ENCODE measurements at regions not wholly inside any gene's neighbourhood (a gene's known extent, or its start where the extent isn't known, plus 50 kb on each side); places are given as distances from the start of the nearest gene placed in this dataset.

DNA sequence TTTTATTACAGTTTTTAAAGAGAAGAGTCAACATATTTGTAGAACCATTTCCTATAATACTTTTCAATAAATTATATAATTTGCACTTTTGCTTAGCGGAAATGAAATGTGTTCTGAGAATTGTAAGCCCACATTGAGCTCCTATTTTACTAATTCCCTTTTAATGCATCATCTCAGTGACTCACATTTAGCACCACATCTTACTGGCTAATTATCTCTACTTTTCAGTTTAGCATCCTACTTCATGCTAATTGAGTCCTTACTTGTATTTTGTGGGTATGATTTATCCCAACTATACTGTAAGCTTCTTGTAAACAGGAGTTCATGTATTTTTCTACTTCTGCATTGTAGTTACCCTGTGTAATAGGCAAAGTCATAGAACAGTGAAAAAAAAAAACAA is 67.5 kb downstream of the TMX1 start:
- H2BK5ac ChIP-seq (ENCODE audit: low read depth, low read length, poor library complexity), result no peak overlapping the region
- no peak overlapping the region for H2AK5ac ChIP-seq (ENCODE audit: low read length)
- no peak overlapping the region for H2BK12ac ChIP-seq (ENCODE audit: low read length)
- H3K79me2 ChIP-seq (ENCODE audit: control insufficient read depth, insufficient read depth, low read length, poor library complexity), result peaks cover 6% of the 10 kb centered on the region
- H3K4me1 ChIP-seq (ENCODE audit: control insufficient read depth in 1 of 2, insufficient read depth in 2 of 2, low read length in 2 of 2), result peaks cover 18 to 22% of the 10 kb centered on the region in 2 experiments
- peak overlapping the region; percentile 69 for H4K91ac ChIP-seq (ENCODE audit: low read depth, low read length)
- H3K36me3 ChIP-seq (ENCODE audit: control insufficient read depth in 1 of 2, insufficient read depth in 2 of 2, low read length in 2 of 2), result no peaks in the 10 kb centered on the region
- no peak overlapping the region for H3K14ac ChIP-seq (ENCODE audit: low read length)
- no peak overlapping the region for H3K4me3 ChIP-seq (ENCODE audit: low read depth, low read length)
- WGBS (ENCODE audit: extremely low coverage, insufficient coverage, insufficient read length), result no CpG with 5 or more reads among the region's 1 CpG
- H3K4ac ChIP-seq (ENCODE audit: low read depth, low read length), result no peak overlapping the region
- no peak overlapping the region for H4K8ac ChIP-seq (ENCODE audit: low read depth, low read length)
- H3K4me2 ChIP-seq (ENCODE audit: low read length), result no peak overlapping the region
- DNase-seq, result no peak
- no peaks in the 10 kb centered on the region for H3K27me3 ChIP-seq (ENCODE audit: insufficient read depth, low read length)
- H3K18ac ChIP-seq (ENCODE audit: low read length), result no peak overlapping the region
- peaks cover 36% of the 10 kb centered on the region for H3K79me1 ChIP-seq (ENCODE audit: low read length)
- no peak overlapping the region for H3K9ac ChIP-seq (ENCODE audit: low read length)
- no peak overlapping the region for H4K12ac ChIP-seq (ENCODE audit: low read depth, low read length)
- H3K27ac ChIP-seq (ENCODE audit: low read depth, low read length), result no peak overlapping the region
- no peak overlapping the region for H3K23ac ChIP-seq (ENCODE audit: low read length)
- H2AFZ ChIP-seq (ENCODE audit: insufficient read depth, low read length, poor library complexity), result no peak overlapping the region
- H2BK120ac ChIP-seq (ENCODE audit: insufficient read depth, low read length, poor library complexity), result no peak overlapping the region
- H3K9me3 ChIP-seq (ENCODE audit: insufficient read depth, low read depth, low read length), result no peaks in the 10 kb centered on the region

- no peak for DNase-seq
These were observed 68.8 kb downstream of the TMX1 start for GRCh38 chr14:51308866-51309265.

GRCh38 chr14:51310505-51310944 is 70.5 kb downstream of the TMX1 start:
- H4K8ac ChIP-seq (ENCODE audit: low read depth, low read length), result no peak overlapping the region
- no peak overlapping the region for H2BK12ac ChIP-seq (ENCODE audit: low read length)

More at GRCh38 chr14:51308866-51309265, 68.8 kb downstream of the TMX1 start:
- Histone ChIP-seq H3K79me2 (ENCODE audit: control insufficient read depth, insufficient read depth, low read length, poor library complexity) (peaks cover 4% of the 10 kb centered on the region), H3K27me3 (ENCODE audit: insufficient read depth, low read length) (no peaks in the 10 kb centered on the region), H3K79me1 (ENCODE audit: low read length) (peaks cover 26% of the 10 kb centered on the region), H2BK120ac (ENCODE audit: insufficient read depth, low read length, poor library complexity) (no peak overlapping the region), H2BK12ac (ENCODE audit: low read length) (peak overlapping the region; percentile 4), H3K36me3 (ENCODE audit: control insufficient read depth in 1 of 2, insufficient read depth in 2 of 2, low read length in 2 of 2) (no peaks in the 10 kb centered on the region), H2AK5ac (ENCODE audit: low read length) (no peak overlapping the region), H4K12ac (ENCODE audit: low read depth, low read length) (no peak overlapping the region), H3K4me1 (ENCODE audit: control insufficient read depth in 1 of 2, insufficient read depth in 2 of 2, low read length in 2 of 2) (peaks cover 8 to 15% of the 10 kb centered on the region in 2 experiments), H4K91ac (ENCODE audit: low read depth, low read length) (peak overlapping the region; percentile 16), H3K4me2 (ENCODE audit: low read length) (no peak overlapping the region), H3K9ac (ENCODE audit: low read length) (no peak overlapping the region), H3K9me3 (ENCODE audit: insufficient read depth, low read depth, low read length) (no peaks in the 10 kb centered on the region), H3K4me3 (ENCODE audit: low read depth, low read length) (no peak overlapping the region), H4K8ac (ENCODE audit: low read depth, low read length) (no peak overlapping the region), H3K23ac (ENCODE audit: low read length) (no peak overlapping the region), H3K14ac (ENCODE audit: low read length) (no peak overlapping the region), H2BK5ac (ENCODE audit: low read depth, low read length, poor library complexity) (peak overlapping the region; percentile 15), H3K27ac (ENCODE audit: low read depth, low read length) (peak overlapping the region; percentile 50), H3K18ac (ENCODE audit: low read length) (no peak overlapping the region), H2AFZ (ENCODE audit: insufficient read depth, low read length, poor library complexity) (no peak overlapping the region), H3K4ac (ENCODE audit: low read depth, low read length) (no peak overlapping the region)

GRCh38 chr14:51314321-51315015 is 74.4 kb downstream of the TMX1 start:
- Histone ChIP-seq H2AFZ (ENCODE audit: insufficient read depth, low read length, poor library complexity) (no peak overlapping the region), H3K27me3 (ENCODE audit: insufficient read depth, low read length) (no peaks in the 10 kb centered on the region), H2AK5ac (ENCODE audit: low read length) (no peak overlapping the region), H4K91ac (ENCODE audit: low read depth, low read length) (no peak overlapping the region), H3K4me2 (ENCODE audit: low read length) (no peak overlapping the region), H3K9me3 (ENCODE audit: insufficient read depth, low read depth, low read length) (no peaks in the 10 kb centered on the region), H3K9ac (ENCODE audit: low read length) (no peak overlapping the region), H3K79me1 (ENCODE audit: low read length) (no peaks in the 10 kb centered on the region), H3K23ac (ENCODE audit: low read length) (no peak overlapping the region), H3K14ac (ENCODE audit: low read length) (no peak overlapping the region), H4K12ac (ENCODE audit: low read depth, low read length) (no peak overlapping the region), H3K18ac (ENCODE audit: low read length) (no peak overlapping the region), H2BK5ac (ENCODE audit: low read depth, low read length, poor library complexity) (no peak overlapping the region), H3K4me3 (ENCODE audit: low read depth, low read length) (no peak overlapping the region), H2BK120ac (ENCODE audit: insufficient read depth, low read length, poor library complexity) (no peak overlapping the region), H3K36me3 (ENCODE audit: control insufficient read depth in 1 of 2, insufficient read depth in 2 of 2, low read length in 2 of 2) (no peaks in the 10 kb centered on the region), H4K8ac (ENCODE audit: low read depth, low read length) (no peak overlapping the region), H3K27ac (ENCODE audit: low read depth, low read length) (no peak overlapping the region), H3K79me2 (ENCODE audit: control insufficient read depth, insufficient read depth, low read length, poor library complexity) (no peaks in the 10 kb centered on the region), H3K4me1 (ENCODE audit: control insufficient read depth in 1 of 2, insufficient read depth in 2 of 2, low read length in 2 of 2) (peaks cover 0 to 2% of the 10 kb centered on the region in 2 experiments), H2BK12ac (ENCODE audit: low read length) (no peak overlapping the region), H3K4ac (ENCODE audit: low read depth, low read length) (no peak overlapping the region)
- WGBS (ENCODE audit: extremely low coverage, insufficient coverage, insufficient read length), result no CpG with 5 or more reads among the region's 4 CpGs
- no peak for DNase-seq

More at GRCh38 chr14:51310505-51310944, 70.5 kb downstream of the TMX1 start:
- Histone ChIP-seq H3K9ac (ENCODE audit: low read length) (no peak overlapping the region), H3K27ac (ENCODE audit: low read depth, low read length) (no peak overlapping the region), H3K79me1 (ENCODE audit: low read length) (peaks cover 17% of the 10 kb centered on the region), H2AK5ac (ENCODE audit: low read length) (no peak overlapping the region), H3K4ac (ENCODE audit: low read depth, low read length) (no peak overlapping the region), H2AFZ (ENCODE audit: insufficient read depth, low read length, poor library complexity) (no peak overlapping the region), H3K4me1 (ENCODE audit: control insufficient read depth in 1 of 2, insufficient read depth in 2 of 2, low read length in 2 of 2) (peaks cover 3 to 8% of the 10 kb centered on the region in 2 experiments), H4K12ac (ENCODE audit: low read depth, low read length) (no peak overlapping the region), H3K23ac (ENCODE audit: low read length) (no peak overlapping the region), H3K79me2 (ENCODE audit: control insufficient read depth, insufficient read depth, low read length, poor library complexity) (peaks cover 2% of the 10 kb centered on the region), H3K4me3 (ENCODE audit: low read depth, low read length) (no peak overlapping the region), H3K14ac (ENCODE audit: low read length) (no peak overlapping the region), H2BK5ac (ENCODE audit: low read depth, low read length, poor library complexity) (no peak overlapping the region), H3K36me3 (ENCODE audit: control insufficient read depth in 1 of 2, insufficient read depth in 2 of 2, low read length in 2 of 2) (no peaks in the 10 kb centered on the region), H3K18ac (ENCODE audit: low read length) (no peak overlapping the region), H3K9me3 (ENCODE audit: insufficient read depth, low read depth, low read length) (no peaks in the 10 kb centered on the region), H3K4me2 (ENCODE audit: low read length) (no peak overlapping the region), H4K91ac (ENCODE audit: low read depth, low read length) (peak overlapping the region; percentile 55), H2BK120ac (ENCODE audit: insufficient read depth, low read length, poor library complexity) (no peak overlapping the region), H3K27me3 (ENCODE audit: insufficient read depth, low read length) (no peaks in the 10 kb centered on the region)
- no CpG with 5 or more reads among the region's 1 CpG for WGBS (ENCODE audit: extremely low coverage, insufficient coverage, insufficient read length)
- DNase-seq, result no peak

All from trophoblast cell (in vitro differentiated cells and primary cell).